Hepatocyte (in vitro differentiated cells): ENCODE measurements at regions not wholly inside any gene's neighbourhood (a gene's known extent, or its start where the extent isn't known, plus 50 kb on each side); places are given as distances from the start of the nearest gene placed in this dataset.
A peak's percentile ranks its signal among the peaks of the same experiment; 100 is the strongest.

ENCODE experiments used
- DNase-seq: peaks from one replicate; pipeline ENCODE4 v3.0.0-alpha.2; 2016; ENCODE audit warnings: low spot score
- H2AFZ ChIP-seq: fragments of 200-600 bp; sonication (generic); 2 replicates; pipeline ENCODE4 v1.6.0; 2016; ENCODE audit warnings: antibody characterized with exemption, mild to moderate bottlenecking
- H3K27ac ChIP-seq: fragments of 200-600 bp; sonication (generic); 2 replicates; pipeline ENCODE4 v1.5.1; 2016; ENCODE audit warnings: mild to moderate bottlenecking
- H3K27me3 ChIP-seq: fragments of 200-600 bp; sonication (generic); 2 replicates; pipeline ENCODE4 v1.6.1; 2016
- H3K36me3 ChIP-seq: fragments of 200-600 bp; sonication (generic); replicated peaks from 2 replicates; pipeline ENCODE4 v1.5.1; 2016; ENCODE audit warnings: low read depth; ENCODE audit not compliant: insufficient read depth
- H3K4me1 ChIP-seq: fragments of 200-600 bp; sonication (generic); 2 replicates; pipeline ENCODE4 v1.5.1; 2016; ENCODE audit warnings: mild to moderate bottlenecking, moderate library complexity; ENCODE audit not compliant: insufficient read depth
- H3K4me2 ChIP-seq: fragments of 200-600 bp; sonication (generic); 2 replicates; pipeline ENCODE4 v1.6.0; 2016
- H3K4me3 ChIP-seq: fragments of 200-600 bp; sonication (generic); 2 replicates; pipeline ENCODE4 v1.5.1; 2016; ENCODE audit warnings: mild to moderate bottlenecking
- H3K79me2 ChIP-seq: fragments of 200-600 bp; sonication (generic); 2 replicates; pipeline ENCODE4 v1.6.0; 2017; ENCODE audit warnings: mild to moderate bottlenecking
- H3K9me2 ChIP-seq: fragments of 200-600 bp; sonication (generic); replicated peaks from 2 replicates; pipeline ENCODE4 v1.6.0; 2017; ENCODE audit warnings: mild to moderate bottlenecking; ENCODE audit not compliant: insufficient read depth
- H3K9me3 ChIP-seq: fragments of 200-600 bp; sonication (generic); 2 replicates; pipeline ENCODE4 v1.5.1; 2016; ENCODE audit warnings: low read depth, mild to moderate bottlenecking
- H4K20me1 ChIP-seq: fragments of 200-600 bp; sonication (generic); 2 replicates; pipeline ENCODE4 v1.6.0; 2016; ENCODE audit warnings: mild to moderate bottlenecking; ENCODE audit not compliant: insufficient read depth, poor library complexity, severe bottlenecking
- CTCF ChIP-seq: fragments of 200-600 bp; sonication (generic); IDR thresholded peaks from 2 replicates; pipeline ENCODE4 v1.5.1; 2016; ENCODE audit warnings: antibody characterized with exemption, mild to moderate bottlenecking; ENCODE audit not compliant: poor library complexity
- EZH2 ChIP-seq: fragments of 200-600 bp; sonication (generic); IDR thresholded peaks from 2 replicates; pipeline ENCODE4 v1.6.1; 2016; ENCODE audit warnings: antibody characterized with exemption, mild to moderate bottlenecking, borderline replicate concordance
- EZH2phosphoT487 ChIP-seq: fragments of 200-600 bp; sonication (generic); IDR thresholded peaks from one replicate; pipeline ENCODE4 v1.6.1; 2018; ENCODE audit warnings: antibody characterized with exemption, mild to moderate bottlenecking, low read depth, moderate library complexity; ENCODE audit not compliant: unreplicated experiment, severe bottlenecking
- WGBS: methylation state at CpG from one replicate; pipeline ENCODE4 v1.1.6; 2016; ENCODE audit warnings: low lambda C conversion rate; ENCODE audit errors: missing lambda C conversion rate; 5-methylcytosine and 5-hydroxymethylcytosine counted together

GRCh38 chr14:30227436-30227835 is 299.8 kb upstream of the PRKD1 start:
- TF ChIP-seq CTCF (no peak), EZH2phosphoT487 (no peak), EZH2 (no peak)
- no peak for DNase-seq
- no peaks in the 10 kb centered on the region for H3K9me2 ChIP-seq
- no peaks in the 10 kb centered on the region for H3K27me3 ChIP-seq
- H3K36me3 ChIP-seq: no peaks in the 10 kb centered on the region
- H3K9me3 ChIP-seq: no peaks in the 10 kb centered on the region
- peak overlapping the region; percentile 11 for H3K4me2 ChIP-seq
- no peak overlapping the region for H2AFZ ChIP-seq
- H3K79me2 ChIP-seq: no peaks in the 10 kb centered on the region
- H4K20me1 ChIP-seq: no peaks in the 10 kb centered on the region
- WGBS: 29% methylated on average over 3 of the region's 3 CpGs
- H3K27ac ChIP-seq: no peak overlapping the region
- H3K4me1 ChIP-seq: peaks cover 7% of the 10 kb centered on the region
- no peak overlapping the region for H3K4me3 ChIP-seq

GRCh38 chr14:30227876-30228275 is 300.2 kb upstream of the PRKD1 start:
- no peaks in the 10 kb centered on the region for H3K36me3 ChIP-seq
- no peaks in the 10 kb centered on the region for H3K9me2 ChIP-seq
- no peak overlapping the region for H3K4me3 ChIP-seq
- H4K20me1 ChIP-seq: no peaks in the 10 kb centered on the region
- peak overlapping the region; percentile 11 for H3K4me2 ChIP-seq
- H3K27ac ChIP-seq: no peak overlapping the region
- no peaks in the 10 kb centered on the region for H3K27me3 ChIP-seq
- 20% methylated on average over 2 of the region's 2 CpGs for WGBS
- H2AFZ ChIP-seq: no peak overlapping the region
- peaks cover 7% of the 10 kb centered on the region for H3K4me1 ChIP-seq
- DNase-seq: peak; percentile 50
- no peaks in the 10 kb centered on the region for H3K9me3 ChIP-seq
- H3K79me2 ChIP-seq: no peaks in the 10 kb centered on the region
- TF ChIP-seq CTCF (no peak), EZH2 (no peak), EZH2phosphoT487 (no peak)

- no peaks in the 10 kb centered on the region for H3K27me3 ChIP-seq
- H3K9me3 ChIP-seq: no peaks in the 10 kb centered on the region
- H4K20me1 ChIP-seq: no peaks in the 10 kb centered on the region
- no peaks in the 10 kb centered on the region for H3K36me3 ChIP-seq
- no peak overlapping the region for H3K4me2 ChIP-seq
- H3K4me3 ChIP-seq: no peak overlapping the region
- no peak for TF ChIP-seq EZH2phosphoT487
- TF ChIP-seq CTCF: no peak
- no peak for TF ChIP-seq EZH2
- no peak overlapping the region for H2AFZ ChIP-seq
- no peaks in the 10 kb centered on the region for H3K4me1 ChIP-seq
- 90% methylated on average over 3 of the region's 3 CpGs for WGBS
- H3K27ac ChIP-seq: no peak overlapping the region
- H3K9me2 ChIP-seq: no peaks in the 10 kb centered on the region
- H3K79me2 ChIP-seq: no peaks in the 10 kb centered on the region
- no peak for DNase-seq
These were observed 303.1 kb upstream of the PRKD1 start for GRCh38 chr14:30230719-30231118.

- Histone ChIP-seq H3K4me1 (no peaks in the 10 kb centered on the region), H3K79me2 (no peaks in the 10 kb centered on the region), H3K9me3 (no peaks in the 10 kb centered on the region), H2AFZ (no peak overlapping the region), H4K20me1 (no peaks in the 10 kb centered on the region), H3K27me3 (no peaks in the 10 kb centered on the region), H3K9me2 (no peaks in the 10 kb centered on the region), H3K4me3 (no peak overlapping the region), H3K36me3 (no peaks in the 10 kb centered on the region), H3K27ac (no peak overlapping the region), H3K4me2 (no peak overlapping the region)
- DNase-seq: no peak
- TF ChIP-seq CTCF: no peak
- no peak for TF ChIP-seq EZH2phosphoT487
- TF ChIP-seq EZH2: no peak
- WGBS: 94% methylated on average over 1 of the region's 1 CpG
These were observed 307.3 kb upstream of the PRKD1 start for GRCh38 chr14:30234966-30235365.
